OCI-LY7 (cell line): ENCODE measurements at regions not wholly inside any gene's neighbourhood (a gene's known extent, or its start where the extent isn't known, plus 50 kb on each side); places are given as distances from the start of the nearest gene placed in this dataset.

Source experiments
- BruUV-seq: library from RNA; stranded (reverse); fragments of 400-500 nt; replicated peaks from 2 replicates; lab custom pipeline; 2021; lab: Mats Ljungman, UMichigan
- CTCF ChIA-PET: fragments of 300-600 bp; sonication (Branson Sonifier 250); formaldehyde crosslinking; loops from one replicate; lab custom pipeline; 2022; ENCODE audit warnings: antibody characterized with exemption; ENCODE audit not compliant: unreplicated experiment; lab: Charles Lee
- POLR2A ChIA-PET: fragments of 300-600 bp; sonication (Branson Sonifier 250); formaldehyde crosslinking; loops from one replicate; lab custom pipeline; 2022; ENCODE audit warnings: antibody characterized with exemption; lab: Charles Lee
- DNase-seq: peaks from one replicate; pipeline ENCODE4 v3.0.0-alpha.2; 2015; ENCODE audit warnings: low spot score
- H2AFZ ChIP-seq: fragments of 200-600 bp; sonication (generic), shearing (Covaris generic); 2 replicates; pipeline ENCODE4 v1.6.1; 2014; ENCODE audit warnings: mild to moderate bottlenecking, antibody characterized with exemption, low read length, moderate library complexity
- H3K27ac ChIP-seq: fragments of 200-600 bp; sonication (generic); 2 replicates; pipeline ENCODE4 v1.5.1; 2014; ENCODE audit warnings: mixed run types, low read depth, mild to moderate bottlenecking, moderate library complexity, low read length, inconsistent platforms; ENCODE audit not compliant: poor library complexity, severe bottlenecking
- H3K36me3 ChIP-seq: fragments of 200-600 bp; sonication (generic); 2 replicates; pipeline ENCODE4 v1.6.1; 2014; ENCODE audit warnings: mild to moderate bottlenecking, antibody characterized with exemption, low read length, moderate library complexity, mixed read lengths; ENCODE audit not compliant: insufficient read depth
- H3K4me1 ChIP-seq: fragments of 200-600 bp; sonication (generic); 2 replicates; pipeline ENCODE4 v1.5.1; 2014; ENCODE audit warnings: mild to moderate bottlenecking, low read length; ENCODE audit not compliant: insufficient read depth, poor library complexity, severe bottlenecking
- H3K4me2 ChIP-seq: fragments of 200-600 bp; sonication (generic); 2 replicates; pipeline ENCODE4 v1.6.1; 2014; ENCODE audit warnings: mild to moderate bottlenecking, low read length
- H3K4me3 ChIP-seq: fragments of 200-600 bp; sonication (generic); 2 replicates; pipeline ENCODE4 v1.5.1; 2014; ENCODE audit warnings: mild to moderate bottlenecking, low read depth, low read length; ENCODE audit not compliant: poor library complexity, severe bottlenecking
- H3K79me2 ChIP-seq: fragments of 200-600 bp; sonication (generic); 2 replicates; pipeline ENCODE4 v1.6.1; 2016; ENCODE audit warnings: low read depth, mild to moderate bottlenecking, low read length, moderate library complexity, mixed read lengths; ENCODE audit not compliant: insufficient read depth
- H3K9me2 ChIP-seq: fragments of 200-600 bp; sonication (generic); 2 replicates; pipeline ENCODE4 v1.6.1; 2016; ENCODE audit warnings: mild to moderate bottlenecking, low read length, mixed read lengths; ENCODE audit not compliant: insufficient read depth
- H3K9me3 ChIP-seq: fragments of 200-600 bp; sonication (generic); 2 replicates; pipeline ENCODE4 v1.6.1; 2014; ENCODE audit warnings: mild to moderate bottlenecking, mixed run types, low read length, mixed read lengths
- H4K20me1 ChIP-seq: fragments of 200-600 bp; sonication (generic); 2 replicates; pipeline ENCODE4 v1.6.1; 2014; ENCODE audit warnings: mild to moderate bottlenecking, antibody characterized with exemption, low read length, moderate library complexity, mixed read lengths; ENCODE audit not compliant: insufficient read depth
- EZH2phosphoT487 ChIP-seq: fragments of 200-600 bp; sonication (generic); IDR thresholded peaks from 2 replicates; pipeline ENCODE4 v1.6.1; 2018; ENCODE audit warnings: low read depth, borderline replicate concordance, mild to moderate bottlenecking, mixed run types, antibody characterized with exemption, low read length, moderate library complexity, mixed read lengths
- intact Hi-C: fragments of 100-400 bp; cut with micrococcal nuclease; formaldehyde crosslinking; loops from one replicate; pipeline ENCODE4 v1.10.0; 2022; ENCODE audit not compliant: unreplicated experiment
- TF ChIP-seq, protein P1 (sequence below): fragments of 200-600 bp; sonication (generic); conservative IDR thresholded peaks from 2 replicates; pipeline ENCODE4 v1.5.1; 2014; ENCODE audit warnings: mild to moderate bottlenecking, antibody characterized with exemption, low read length, moderate library complexity, mixed read lengths

DNA sequence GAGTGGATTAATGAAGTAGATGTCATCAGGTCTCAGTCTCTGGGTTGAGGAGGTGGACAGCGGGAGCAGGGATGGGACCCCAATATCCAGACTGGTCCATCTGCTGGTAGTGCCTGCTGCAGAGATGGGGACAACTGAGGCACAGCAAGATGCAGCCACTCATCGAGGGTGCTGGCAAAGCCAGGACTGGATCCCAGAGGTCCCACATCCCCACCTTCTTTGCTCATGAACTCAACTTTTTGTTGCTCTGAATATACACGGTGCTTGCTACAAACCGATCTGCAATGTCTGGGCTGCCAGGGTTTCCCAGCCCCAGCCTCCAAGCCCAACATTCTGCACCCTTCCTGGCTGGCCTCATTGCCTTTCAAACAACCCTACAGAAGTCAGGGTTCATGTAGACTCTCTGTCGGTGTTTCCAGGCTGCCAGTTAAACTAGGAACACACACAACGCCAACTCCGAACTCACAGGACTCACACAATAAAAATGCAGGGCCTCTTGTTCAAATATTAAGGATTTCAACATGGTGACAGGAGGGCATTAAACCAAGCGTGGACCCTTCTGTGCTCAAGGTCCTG lies 168.2 kb downstream of the MN1 start:
- Histone ChIP-seq H4K20me1 (no peaks in the 10 kb centered on the region), H3K27ac (no peak overlapping the region), H2AFZ (no peak overlapping the region), H3K9me2 (no peaks in the 10 kb centered on the region), H3K79me2 (no peaks in the 10 kb centered on the region), H3K4me2 (no peak overlapping the region), H3K9me3 (no peaks in the 10 kb centered on the region), H3K36me3 (no peaks in the 10 kb centered on the region), H3K4me3 (no peak overlapping the region), H3K4me1 (no peaks in the 10 kb centered on the region)
- ChIA-PET POLR2A (no interaction called here), CTCF (no interaction called here)
- TF ChIP-seq, protein P1, sequence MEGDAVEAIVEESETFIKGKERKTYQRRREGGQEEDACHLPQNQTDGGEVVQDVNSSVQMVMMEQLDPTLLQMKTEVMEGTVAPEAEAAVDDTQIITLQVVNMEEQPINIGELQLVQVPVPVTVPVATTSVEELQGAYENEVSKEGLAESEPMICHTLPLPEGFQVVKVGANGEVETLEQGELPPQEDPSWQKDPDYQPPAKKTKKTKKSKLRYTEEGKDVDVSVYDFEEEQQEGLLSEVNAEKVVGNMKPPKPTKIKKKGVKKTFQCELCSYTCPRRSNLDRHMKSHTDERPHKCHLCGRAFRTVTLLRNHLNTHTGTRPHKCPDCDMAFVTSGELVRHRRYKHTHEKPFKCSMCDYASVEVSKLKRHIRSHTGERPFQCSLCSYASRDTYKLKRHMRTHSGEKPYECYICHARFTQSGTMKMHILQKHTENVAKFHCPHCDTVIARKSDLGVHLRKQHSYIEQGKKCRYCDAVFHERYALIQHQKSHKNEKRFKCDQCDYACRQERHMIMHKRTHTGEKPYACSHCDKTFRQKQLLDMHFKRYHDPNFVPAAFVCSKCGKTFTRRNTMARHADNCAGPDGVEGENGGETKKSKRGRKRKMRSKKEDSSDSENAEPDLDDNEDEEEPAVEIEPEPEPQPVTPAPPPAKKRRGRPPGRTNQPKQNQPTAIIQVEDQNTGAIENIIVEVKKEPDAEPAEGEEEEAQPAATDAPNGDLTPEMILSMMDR = no peak
- no peak for TF ChIP-seq EZH2phosphoT487
- intact Hi-C loops = no loop called here
- no peak for DNase-seq
- no TSS peak for BruUV-seq

DNA sequence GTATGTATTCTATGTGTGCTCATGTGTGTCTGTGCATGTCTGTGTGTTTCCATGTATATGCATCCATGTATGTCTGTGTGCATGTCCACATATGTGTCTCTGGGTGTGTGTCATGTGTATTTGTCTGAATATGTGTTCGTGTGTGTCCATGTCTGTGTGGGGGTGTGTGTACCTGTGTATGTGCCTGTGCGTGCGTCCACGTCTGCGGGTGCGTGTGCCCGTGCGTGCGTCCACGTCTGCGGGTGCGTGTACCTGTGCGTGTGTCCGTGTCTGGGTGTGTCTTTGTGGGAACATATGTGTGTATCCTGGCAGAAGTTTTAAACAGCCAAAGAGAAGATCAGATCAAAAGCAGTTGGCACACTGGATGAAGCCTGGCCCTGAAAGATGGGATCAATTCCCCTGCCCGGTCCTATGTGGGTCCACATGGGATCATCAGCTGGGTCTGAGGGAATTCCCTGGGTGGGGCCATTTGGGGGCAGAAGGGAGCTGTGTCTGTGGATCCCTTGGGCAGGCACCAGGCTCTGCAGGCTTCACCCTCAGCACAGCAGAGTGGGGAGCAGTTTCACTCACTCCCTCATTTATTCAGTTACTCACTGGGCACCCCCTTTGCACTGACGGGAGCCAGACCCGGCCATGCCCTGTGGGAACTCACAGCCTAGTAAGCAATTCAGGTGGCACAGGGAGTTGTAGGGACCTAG lies 167.4 kb downstream of the MN1 start:
- H3K9me3 ChIP-seq = no peaks in the 10 kb centered on the region
- POLR2A ChIA-PET = no interaction called here
- no peaks in the 10 kb centered on the region for H4K20me1 ChIP-seq
- H3K9me2 ChIP-seq = no peaks in the 10 kb centered on the region
- no peak for DNase-seq
- H3K4me2 ChIP-seq = no peak overlapping the region
- no peaks in the 10 kb centered on the region for H3K36me3 ChIP-seq
- CTCF ChIA-PET = no interaction called here
- TF ChIP-seq, protein P1 = no peak
- no peak for TF ChIP-seq EZH2phosphoT487
- no peaks in the 10 kb centered on the region for H3K4me1 ChIP-seq
- no peak overlapping the region for H3K4me3 ChIP-seq
- H2AFZ ChIP-seq = no peak overlapping the region
- intact Hi-C loops = no loop called here
- no TSS peak for BruUV-seq
- no peak overlapping the region for H3K27ac ChIP-seq
- H3K79me2 ChIP-seq = no peaks in the 10 kb centered on the region

DNA sequence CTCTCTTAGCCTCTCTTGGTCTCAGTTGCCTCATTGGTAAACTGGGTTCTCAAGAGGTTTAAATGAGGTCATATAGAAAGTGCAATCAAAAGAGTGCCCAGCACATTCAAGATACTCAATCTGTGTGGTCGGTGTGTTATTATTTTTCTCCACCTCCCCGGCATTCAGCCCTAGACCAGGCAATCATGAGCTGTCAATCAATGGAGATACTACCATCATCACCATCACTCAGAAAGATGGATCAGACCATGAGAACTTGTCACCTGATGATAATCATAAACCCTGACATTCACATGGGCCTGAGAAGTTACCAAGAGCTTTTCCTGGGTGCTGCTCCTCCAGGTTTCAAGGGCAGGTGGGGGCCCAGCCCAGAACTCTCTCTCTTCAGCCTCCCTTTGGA lies 166.1 kb downstream of the MN1 start:
- BruUV-seq = no TSS peak
- Histone ChIP-seq H3K79me2 (no peaks in the 10 kb centered on the region), H3K9me3 (no peaks in the 10 kb centered on the region), H3K4me1 (no peaks in the 10 kb centered on the region), H2AFZ (no peak overlapping the region), H3K36me3 (no peaks in the 10 kb centered on the region), H3K9me2 (no peaks in the 10 kb centered on the region), H3K27ac (no peak overlapping the region), H3K4me3 (no peak overlapping the region), H3K4me2 (no peak overlapping the region), H4K20me1 (no peaks in the 10 kb centered on the region)
- TF ChIP-seq, protein P1 = no peak
- TF ChIP-seq EZH2phosphoT487 = no peak
- ChIA-PET POLR2A (no interaction called here), CTCF (no interaction called here)
- no peak for DNase-seq
- intact Hi-C loops = no loop called here
